HL-60 (cell line): ENCODE measurements at regions not wholly inside any gene's neighbourhood (a gene's known extent, or its start where the extent isn't known, plus 50 kb on each side); places are given as distances from the start of the nearest gene placed in this dataset.

Experiments
- DNase-seq, 2 experiments: peaks; one replicate each; pipeline ENCODE4 v3.0.0-alpha.2; 2010 to 2020; ENCODE audit warnings: low read depth in 1 of 2, low spot score in 1 of 2
- H3K27ac ChIP-seq: fragments of 250-450 bp; sonication (Bioruptor Pico); replicated peaks from 2 replicates; pipeline ENCODE4 v1.5.1; 2020; ENCODE audit warnings: mild to moderate bottlenecking, moderate library complexity
- H3K27me3 ChIP-seq: fragments of 250-450 bp; sonication (Bioruptor Pico); 2 replicates; pipeline ENCODE4 v1.5.1; 2021; ENCODE audit warnings: mild to moderate bottlenecking, moderate library complexity; ENCODE audit not compliant: insufficient read depth, poor library complexity, severe bottlenecking
- H3K4me3 ChIP-seq: replicated peaks from 2 replicates; pipeline ENCODE4 v1.5.1; 2011; ENCODE audit warnings: mild to moderate bottlenecking, control low read depth, low read length; ENCODE audit not compliant: insufficient read depth
- GABPA ChIP-seq: IDR thresholded peaks from 2 replicates; pipeline ENCODE4 v1.6.1; 2012; ENCODE audit warnings: low read depth
- POLR2AphosphoS5 ChIP-seq: IDR thresholded peaks from 2 replicates; pipeline ENCODE4 v1.6.1; 2012; ENCODE audit warnings: low read depth
- SPI1 ChIP-seq: IDR thresholded peaks from 2 replicates; pipeline ENCODE4 v1.6.1; 2012; ENCODE audit warnings: low read depth, mild to moderate bottlenecking, borderline replicate concordance
- TF ChIP-seq, protein P1 (sequence below): IDR thresholded peaks from one replicate; pipeline ENCODE4 v1.5.1; 2011; ENCODE audit warnings: low read length, control low read depth, inconsistent platforms; ENCODE audit not compliant: insufficient read depth
- TF ChIP-seq, protein P2 (sequence below): IDR thresholded peaks from 2 replicates; pipeline ENCODE4 v1.6.1; 2012; ENCODE audit warnings: low read depth; ENCODE audit not compliant: insufficient replicate concordance

DNA sequence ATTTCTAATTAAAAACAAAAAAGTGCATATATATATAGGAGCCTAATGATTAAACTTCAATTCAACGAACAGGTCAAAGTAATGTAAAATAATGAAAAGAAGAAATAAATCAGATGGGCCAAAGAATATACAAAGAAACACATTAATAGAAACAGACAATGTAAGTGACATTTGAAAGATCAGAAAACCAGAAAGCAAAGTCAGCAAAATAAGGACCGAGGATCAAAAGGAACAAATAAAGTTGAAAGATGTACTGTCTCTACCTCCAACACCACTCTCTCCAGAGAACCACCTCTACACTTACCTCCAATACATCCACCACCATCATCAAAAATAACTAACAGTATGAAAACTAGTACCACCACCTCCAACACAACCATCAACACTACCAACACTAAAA lies 1226.3 kb upstream of the NCAM2 start:
- no peak overlapping the region for H3K4me3 ChIP-seq
- H3K27ac ChIP-seq: no peak overlapping the region
- DNase-seq: no peak
- no peaks in the 10 kb centered on the region for H3K27me3 ChIP-seq
- TF ChIP-seq, protein P1, sequence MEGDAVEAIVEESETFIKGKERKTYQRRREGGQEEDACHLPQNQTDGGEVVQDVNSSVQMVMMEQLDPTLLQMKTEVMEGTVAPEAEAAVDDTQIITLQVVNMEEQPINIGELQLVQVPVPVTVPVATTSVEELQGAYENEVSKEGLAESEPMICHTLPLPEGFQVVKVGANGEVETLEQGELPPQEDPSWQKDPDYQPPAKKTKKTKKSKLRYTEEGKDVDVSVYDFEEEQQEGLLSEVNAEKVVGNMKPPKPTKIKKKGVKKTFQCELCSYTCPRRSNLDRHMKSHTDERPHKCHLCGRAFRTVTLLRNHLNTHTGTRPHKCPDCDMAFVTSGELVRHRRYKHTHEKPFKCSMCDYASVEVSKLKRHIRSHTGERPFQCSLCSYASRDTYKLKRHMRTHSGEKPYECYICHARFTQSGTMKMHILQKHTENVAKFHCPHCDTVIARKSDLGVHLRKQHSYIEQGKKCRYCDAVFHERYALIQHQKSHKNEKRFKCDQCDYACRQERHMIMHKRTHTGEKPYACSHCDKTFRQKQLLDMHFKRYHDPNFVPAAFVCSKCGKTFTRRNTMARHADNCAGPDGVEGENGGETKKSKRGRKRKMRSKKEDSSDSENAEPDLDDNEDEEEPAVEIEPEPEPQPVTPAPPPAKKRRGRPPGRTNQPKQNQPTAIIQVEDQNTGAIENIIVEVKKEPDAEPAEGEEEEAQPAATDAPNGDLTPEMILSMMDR: no peak
- no peak for TF ChIP-seq POLR2AphosphoS5
- TF ChIP-seq, protein P2, sequence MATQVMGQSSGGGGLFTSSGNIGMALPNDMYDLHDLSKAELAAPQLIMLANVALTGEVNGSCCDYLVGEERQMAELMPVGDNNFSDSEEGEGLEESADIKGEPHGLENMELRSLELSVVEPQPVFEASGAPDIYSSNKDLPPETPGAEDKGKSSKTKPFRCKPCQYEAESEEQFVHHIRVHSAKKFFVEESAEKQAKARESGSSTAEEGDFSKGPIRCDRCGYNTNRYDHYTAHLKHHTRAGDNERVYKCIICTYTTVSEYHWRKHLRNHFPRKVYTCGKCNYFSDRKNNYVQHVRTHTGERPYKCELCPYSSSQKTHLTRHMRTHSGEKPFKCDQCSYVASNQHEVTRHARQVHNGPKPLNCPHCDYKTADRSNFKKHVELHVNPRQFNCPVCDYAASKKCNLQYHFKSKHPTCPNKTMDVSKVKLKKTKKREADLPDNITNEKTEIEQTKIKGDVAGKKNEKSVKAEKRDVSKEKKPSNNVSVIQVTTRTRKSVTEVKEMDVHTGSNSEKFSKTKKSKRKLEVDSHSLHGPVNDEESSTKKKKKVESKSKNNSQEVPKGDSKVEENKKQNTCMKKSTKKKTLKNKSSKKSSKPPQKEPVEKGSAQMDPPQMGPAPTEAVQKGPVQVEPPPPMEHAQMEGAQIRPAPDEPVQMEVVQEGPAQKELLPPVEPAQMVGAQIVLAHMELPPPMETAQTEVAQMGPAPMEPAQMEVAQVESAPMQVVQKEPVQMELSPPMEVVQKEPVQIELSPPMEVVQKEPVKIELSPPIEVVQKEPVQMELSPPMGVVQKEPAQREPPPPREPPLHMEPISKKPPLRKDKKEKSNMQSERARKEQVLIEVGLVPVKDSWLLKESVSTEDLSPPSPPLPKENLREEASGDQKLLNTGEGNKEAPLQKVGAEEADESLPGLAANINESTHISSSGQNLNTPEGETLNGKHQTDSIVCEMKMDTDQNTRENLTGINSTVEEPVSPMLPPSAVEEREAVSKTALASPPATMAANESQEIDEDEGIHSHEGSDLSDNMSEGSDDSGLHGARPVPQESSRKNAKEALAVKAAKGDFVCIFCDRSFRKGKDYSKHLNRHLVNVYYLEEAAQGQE: no peak
- TF ChIP-seq GABPA: no peak
- TF ChIP-seq SPI1: no peak

GRCh38 chr21:19776076-19776475 lies 1222.1 kb upstream of the NCAM2 start:
- H3K4me3 ChIP-seq: no peak overlapping the region

DNA sequence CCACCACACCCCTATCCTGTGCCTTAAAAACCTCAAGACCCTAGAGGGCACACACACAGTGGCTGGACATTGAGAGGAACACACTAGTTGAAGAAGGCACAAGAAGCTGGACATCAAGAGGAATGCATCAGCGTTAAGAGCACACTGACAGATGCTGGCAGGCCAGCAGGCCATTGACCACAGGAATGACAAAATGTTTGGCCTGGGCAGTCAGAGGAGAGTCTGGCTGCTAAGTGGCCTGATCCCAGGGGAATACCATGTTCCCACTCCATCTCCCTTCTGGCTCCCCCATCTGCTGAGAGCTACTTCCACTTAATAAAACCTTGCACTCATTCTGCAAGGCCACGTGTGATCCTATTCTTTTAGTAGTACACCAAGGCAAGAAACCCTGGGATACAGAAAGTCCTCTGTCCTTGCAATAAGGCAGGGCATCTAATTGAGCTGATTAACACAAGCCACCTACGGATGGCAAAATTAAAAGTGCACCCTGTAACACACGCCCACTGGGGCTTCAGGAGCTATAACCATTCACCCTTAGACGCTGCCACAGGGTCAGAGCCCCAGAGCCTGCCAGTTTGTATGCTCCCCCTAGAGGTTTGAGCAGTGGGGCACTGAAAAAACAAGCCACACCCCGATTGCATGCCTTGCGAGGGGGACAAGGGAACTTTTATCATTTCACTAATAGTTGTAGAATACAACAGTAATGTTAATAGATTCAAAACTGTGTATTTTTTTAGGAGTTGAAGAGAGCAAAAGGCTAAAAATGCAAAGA lies 1216.1 kb upstream of the NCAM2 start:
- TF ChIP-seq POLR2AphosphoS5: no peak
- TF ChIP-seq, protein P2: no peak
- no peaks in the 10 kb centered on the region for H3K27me3 ChIP-seq
- no peak overlapping the region for H3K27ac ChIP-seq
- DNase-seq: no peak
- no peak overlapping the region for H3K4me3 ChIP-seq

More at GRCh38 chr21:19776076-19776475, 1222.1 kb upstream of the NCAM2 start:
- DNase-seq: no peak
- Histone ChIP-seq H3K27ac (no peak overlapping the region), H3K27me3 (no peaks in the 10 kb centered on the region)
- TF ChIP-seq POLR2AphosphoS5 (no peak), GABPA (no peak), SPI1 (no peak)
- TF ChIP-seq, protein P1: no peak
- TF ChIP-seq, protein P2: no peak
